HFFc6 (cell line): ENCODE measurements at regions not wholly inside any gene's neighbourhood (a gene's known extent, or its start where the extent isn't known, plus 50 kb on each side); places are given as distances from the start of the nearest gene placed in this dataset.

ENCODE experiments used
- DNase-seq: peaks from one replicate; pipeline ENCODE4 v3.0.0-alpha.2; 2018
- H3K27ac Mint-ChIP-seq: 2 replicates; pipeline ENCODE4 v1.8.0; 2020; ENCODE audit warnings: mild to moderate bottlenecking, mixed read lengths
- H3K27me3 Mint-ChIP-seq: 2 replicates; pipeline ENCODE4 v1.8.0; 2021; ENCODE audit warnings: mild to moderate bottlenecking, moderate library complexity, mixed read lengths; ENCODE audit not compliant: insufficient read depth
- H3K36me3 Mint-ChIP-seq: 2 replicates; pipeline ENCODE4 v1.8.0; 2021; ENCODE audit warnings: low read depth, mixed read lengths
- H3K4me1 Mint-ChIP-seq: 2 replicates; pipeline ENCODE4 v1.8.0; 2020; ENCODE audit warnings: low read depth, mixed read lengths
- H3K4me3 Mint-ChIP-seq: 2 replicates; pipeline ENCODE4 v1.8.0; 2020; ENCODE audit warnings: mild to moderate bottlenecking, moderate library complexity, mixed read lengths
- H3K9me3 Mint-ChIP-seq: 2 replicates; pipeline ENCODE4 v1.8.0; 2020; ENCODE audit warnings: mild to moderate bottlenecking, mixed read lengths
- TF ChIP-seq, protein P1 (sequence below): fragments of 200-600 bp; sonication (generic); IDR thresholded peaks from 2 replicates; pipeline ENCODE4 v1.5.0; 2021; ENCODE audit warnings: antibody characterized with exemption, mild to moderate bottlenecking

DNA sequence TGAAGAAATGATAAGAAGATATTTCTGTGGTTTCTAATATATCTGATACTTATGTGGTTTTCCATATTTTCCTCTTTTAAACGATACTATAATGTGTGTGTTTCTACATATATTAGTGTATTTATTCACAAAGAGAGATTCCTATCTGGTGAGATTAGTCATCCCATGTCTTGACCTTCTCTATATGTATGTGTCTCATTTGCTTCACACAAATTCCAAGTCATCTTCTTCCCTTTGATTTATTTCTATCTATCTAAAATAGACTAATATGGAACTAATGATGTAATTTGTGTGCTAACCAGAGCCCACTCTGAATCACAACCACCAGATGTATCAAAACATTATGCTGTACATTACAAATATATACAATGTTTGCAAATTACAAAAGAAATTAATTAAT, 154.7 kb upstream of the KCNMB2 start:
- Mint-ChIP-seq H3K27ac (0 out of 2 replicates have a peak overlapping the region, but pooled peaks have one; percentile 69), H3K36me3 (peaks cover 6% of the 10 kb centered on the region; the same call in 1 of the 2 replicates), H3K27me3 (no peaks in the 10 kb centered on the region; the same call in 1 of the 2 replicates), H3K9me3 (no peaks in the 10 kb centered on the region), H3K4me1 (peaks cover 54% of the 10 kb centered on the region), H3K4me3 (peak overlapping the region; percentile 29; the same call in 1 of the 2 replicates)
- TF ChIP-seq, protein P1, sequence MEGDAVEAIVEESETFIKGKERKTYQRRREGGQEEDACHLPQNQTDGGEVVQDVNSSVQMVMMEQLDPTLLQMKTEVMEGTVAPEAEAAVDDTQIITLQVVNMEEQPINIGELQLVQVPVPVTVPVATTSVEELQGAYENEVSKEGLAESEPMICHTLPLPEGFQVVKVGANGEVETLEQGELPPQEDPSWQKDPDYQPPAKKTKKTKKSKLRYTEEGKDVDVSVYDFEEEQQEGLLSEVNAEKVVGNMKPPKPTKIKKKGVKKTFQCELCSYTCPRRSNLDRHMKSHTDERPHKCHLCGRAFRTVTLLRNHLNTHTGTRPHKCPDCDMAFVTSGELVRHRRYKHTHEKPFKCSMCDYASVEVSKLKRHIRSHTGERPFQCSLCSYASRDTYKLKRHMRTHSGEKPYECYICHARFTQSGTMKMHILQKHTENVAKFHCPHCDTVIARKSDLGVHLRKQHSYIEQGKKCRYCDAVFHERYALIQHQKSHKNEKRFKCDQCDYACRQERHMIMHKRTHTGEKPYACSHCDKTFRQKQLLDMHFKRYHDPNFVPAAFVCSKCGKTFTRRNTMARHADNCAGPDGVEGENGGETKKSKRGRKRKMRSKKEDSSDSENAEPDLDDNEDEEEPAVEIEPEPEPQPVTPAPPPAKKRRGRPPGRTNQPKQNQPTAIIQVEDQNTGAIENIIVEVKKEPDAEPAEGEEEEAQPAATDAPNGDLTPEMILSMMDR: no peak
- DNase-seq: peak; percentile 29

DNA sequence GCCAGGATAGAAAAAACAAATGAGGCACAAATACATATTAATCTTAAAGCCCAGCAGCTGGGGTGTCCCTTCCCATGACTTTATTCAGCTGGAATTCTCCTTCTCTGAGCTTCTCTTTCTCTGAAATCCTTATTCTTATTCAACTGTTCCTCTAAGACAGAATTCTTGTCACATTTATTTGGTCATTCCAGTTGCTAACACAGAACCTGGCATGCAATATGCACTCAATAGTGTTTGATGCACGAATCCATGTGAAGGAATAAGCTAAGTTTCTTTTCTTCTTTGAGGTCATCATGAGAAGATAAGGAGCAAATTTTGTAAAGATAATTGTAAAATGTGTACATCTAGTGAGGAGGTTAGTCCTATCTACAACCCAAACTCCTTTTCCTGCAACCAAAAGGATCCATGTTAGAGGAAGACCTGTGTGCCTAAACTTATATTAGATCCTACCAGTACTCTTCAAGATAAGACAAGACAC, 154.2 kb upstream of the KCNMB2 start:
- peak overlapping the region; percentile 69 for H3K27ac Mint-ChIP-seq
- peak overlapping the region; percentile 37 for H3K4me3 Mint-ChIP-seq
- peaks cover 6% of the 10 kb centered on the region; the same call in 1 of the 2 replicates for H3K36me3 Mint-ChIP-seq
- H3K9me3 Mint-ChIP-seq: no peaks in the 10 kb centered on the region
- peaks cover 54% of the 10 kb centered on the region for H3K4me1 Mint-ChIP-seq
- peak; percentile 47 for DNase-seq
- H3K27me3 Mint-ChIP-seq: no peaks in the 10 kb centered on the region; the same call in 1 of the 2 replicates
- TF ChIP-seq, protein P1: no peak

DNA sequence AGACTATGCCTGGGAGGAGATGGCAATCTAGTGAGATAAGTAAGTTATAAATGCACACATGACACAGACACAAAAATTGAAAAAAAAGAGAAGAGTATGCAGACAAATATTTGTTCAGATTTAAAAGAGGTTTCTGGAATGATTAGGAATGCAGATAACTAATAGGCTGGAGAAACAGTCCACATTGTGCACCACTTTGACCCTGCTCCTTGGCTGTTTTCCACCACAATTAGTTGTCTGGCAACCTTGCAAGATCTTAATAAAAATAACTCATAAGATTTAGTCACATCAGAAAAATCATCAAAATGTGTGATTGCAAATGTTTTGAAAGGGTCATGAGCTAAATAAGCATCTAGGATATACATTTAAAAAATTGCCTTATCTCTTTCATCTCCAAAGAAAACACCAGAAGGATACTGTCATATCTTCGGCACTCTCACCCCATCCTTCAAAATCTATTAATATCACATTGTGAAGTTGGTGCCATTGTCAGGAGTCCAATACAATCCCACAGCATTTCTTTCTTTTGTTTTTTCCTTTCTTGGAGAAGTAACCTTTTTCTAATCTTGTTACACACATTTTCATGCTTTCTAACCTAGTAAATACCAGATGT, 153.7 kb upstream of the KCNMB2 start:
- peak; percentile 97 for DNase-seq
- Mint-ChIP-seq H3K4me3 (peak overlapping the region; percentile 37), H3K27ac (peak overlapping the region; percentile 69), H3K4me1 (peaks cover 54% of the 10 kb centered on the region), H3K9me3 (no peaks in the 10 kb centered on the region), H3K27me3 (no peaks in the 10 kb centered on the region; the same call in 1 of the 2 replicates), H3K36me3 (peaks cover 6% of the 10 kb centered on the region; the same call in 1 of the 2 replicates)
- TF ChIP-seq, protein P1: no peak

DNA sequence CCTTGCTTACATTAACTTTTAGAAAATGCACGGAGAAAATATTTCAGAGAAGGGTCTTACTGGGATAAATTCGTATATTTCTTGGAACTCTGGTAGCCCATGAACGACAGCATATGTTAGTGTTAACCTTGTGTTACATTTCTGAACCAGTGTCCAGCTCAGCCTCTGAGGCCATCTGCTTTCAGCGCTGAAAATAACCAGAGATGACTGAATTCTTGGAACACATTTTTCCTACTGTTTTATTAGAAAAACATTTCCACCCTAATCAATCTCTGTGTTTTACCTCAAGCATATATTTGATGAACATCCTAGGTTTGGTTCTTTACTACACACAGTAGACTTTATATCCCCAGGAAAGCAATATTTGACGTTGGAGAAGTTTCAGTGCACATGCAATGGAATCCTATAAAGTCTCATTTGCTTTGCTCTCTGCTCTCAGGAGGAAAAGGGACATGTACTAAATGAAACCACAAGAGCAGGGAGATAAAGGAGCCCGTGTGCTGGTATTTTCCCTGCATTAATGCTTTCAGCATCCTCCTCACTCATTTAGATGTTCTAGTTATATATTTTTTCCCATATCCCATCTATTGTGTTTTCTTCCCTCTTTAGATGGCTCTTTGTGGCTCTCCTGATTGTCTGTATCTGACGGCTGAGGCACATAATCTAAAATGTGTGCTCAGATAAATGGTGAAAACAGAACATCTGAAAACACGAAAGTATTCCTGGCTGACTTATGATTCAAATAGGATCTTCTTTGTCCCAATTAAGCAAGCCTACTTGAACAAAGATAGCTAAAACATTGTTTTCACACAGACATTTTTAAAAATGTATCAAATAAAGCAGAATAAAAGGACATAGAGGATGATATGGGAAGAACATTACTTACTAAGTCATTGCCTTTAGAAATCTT, 151.7 kb upstream of the KCNMB2 start:
- Mint-ChIP-seq H3K27me3 (no peaks in the 10 kb centered on the region), H3K4me1 (peaks cover 54% of the 10 kb centered on the region), H3K36me3 (peaks cover 3% of the 10 kb centered on the region; the same call in 1 of the 2 replicates), H3K4me3 (no peak overlapping the region; the same call in 1 of the 2 replicates), H3K27ac (no peak overlapping the region; the same call in 1 of the 2 replicates), H3K9me3 (no peaks in the 10 kb centered on the region)
- no peak for DNase-seq
- TF ChIP-seq, protein P1: no peak

DNA sequence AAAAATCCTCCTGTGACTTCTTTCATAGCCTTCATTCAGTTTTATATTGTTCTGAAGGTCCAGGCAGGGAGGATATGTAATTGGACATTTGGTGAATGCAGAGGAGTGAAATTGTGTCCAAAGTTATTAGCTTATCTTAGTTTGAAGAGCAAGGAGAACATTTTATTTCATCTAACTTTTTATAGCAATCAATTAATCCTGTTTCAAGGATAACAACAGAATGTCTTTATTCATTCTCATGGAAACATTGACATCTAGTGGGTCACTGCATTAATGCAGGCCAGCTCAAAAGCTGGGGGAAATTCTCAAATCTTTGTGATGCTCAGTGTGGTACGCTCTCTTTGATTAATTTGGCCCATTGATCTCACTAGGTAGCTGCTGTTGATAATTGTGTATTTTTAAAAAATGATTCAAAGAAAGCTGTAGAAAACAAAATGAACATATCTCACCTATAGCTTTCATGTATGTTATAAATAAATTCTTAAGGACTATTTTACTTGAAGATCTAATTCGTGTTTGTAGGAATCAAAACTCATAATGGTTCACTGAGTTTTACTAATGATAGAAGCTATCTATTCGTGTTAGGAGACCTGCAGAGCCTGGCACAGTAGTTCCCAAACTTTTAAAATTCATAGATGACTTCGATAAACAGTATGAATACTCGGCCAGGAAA, 150.8 kb upstream of the KCNMB2 start:
- no peaks in the 10 kb centered on the region for H3K36me3 Mint-ChIP-seq
- no peaks in the 10 kb centered on the region for H3K27me3 Mint-ChIP-seq
- H3K27ac Mint-ChIP-seq: no peak overlapping the region
- peak; percentile 28 for DNase-seq
- no peak overlapping the region for H3K4me3 Mint-ChIP-seq
- H3K4me1 Mint-ChIP-seq: peaks cover 53% of the 10 kb centered on the region
- no peaks in the 10 kb centered on the region for H3K9me3 Mint-ChIP-seq
- TF ChIP-seq, protein P1: peak; percentile 92
